IMR-90 (cell line): ENCODE measurements at regions not wholly inside any gene's neighbourhood (a gene's known extent, or its start where the extent isn't known, plus 50 kb on each side); places are given as distances from the start of the nearest gene placed in this dataset.

Experiments used
- ATAC-seq: fragments of 200-7000 bp; cut with Tn5 transposase; 2 replicates; pipeline ENCODE4 v1.9.1; 2020; ENCODE audit warnings: low read depth, mild to moderate bottlenecking, moderate library complexity
- BruUV-seq: library from RNA; stranded (reverse); fragments of 400-500 nt; replicated peaks from 2 replicates; lab custom pipeline; 2021; lab: Mats Ljungman, UMichigan
- CTCF ChIA-PET: fragments of 300-600 bp; formaldehyde crosslinking; extraction: SDS; loops from one replicate; lab custom pipeline; 2021; ENCODE audit warnings: antibody characterized with exemption; lab: Yijun Ruan, JAX
- POLR2A ChIA-PET: fragments of 300-600 bp; sonication (Branson Sonifier 250); formaldehyde crosslinking; loops from one replicate; lab custom pipeline; 2022; ENCODE audit warnings: antibody characterized with exemption; ENCODE audit not compliant: unreplicated experiment; lab: Charles Lee
- DNase-seq: peaks from one replicate; pipeline ENCODE4 v3.0.0; 2013
- H2AFZ ChIP-seq: replicated peaks from 2 replicates; pipeline ENCODE3; 2013; ENCODE audit warnings: low read length, mild to moderate bottlenecking; ENCODE audit not compliant: poor library complexity
- H2AK5ac ChIP-seq: 2 replicates; pipeline ENCODE4 v1.6.1; 2013; ENCODE audit warnings: low read depth, low read length, inconsistent platforms
- H2AK9ac ChIP-seq: replicated peaks from 2 replicates; pipeline ENCODE3; 2013; ENCODE audit warnings: mild to moderate bottlenecking, low read depth, low read length, moderate library complexity; ENCODE audit not compliant: poor library complexity
- H2BK120ac ChIP-seq: 2 replicates; pipeline ENCODE4 v1.6.1; 2013; ENCODE audit warnings: low read depth, low read length, inconsistent platforms
- H2BK15ac ChIP-seq: 3 replicates; pipeline ENCODE4 v1.6.1; 2013; ENCODE audit warnings: low read depth, low read length, inconsistent platforms
- H2BK20ac ChIP-seq: 2 replicates; pipeline ENCODE4 v1.6.1; 2013; ENCODE audit warnings: low read depth, mild to moderate bottlenecking, inconsistent platforms, low read length, moderate library complexity
- H2BK5ac ChIP-seq: 2 replicates; pipeline ENCODE4 v1.6.1; 2013; ENCODE audit warnings: mild to moderate bottlenecking, low read depth, low read length, inconsistent platforms; ENCODE audit not compliant: poor library complexity, severe bottlenecking
- H3K14ac ChIP-seq: replicated peaks from 2 replicates; pipeline ENCODE4 v1.6.1; 2013; ENCODE audit warnings: low read depth, low read length, inconsistent platforms
- H3K18ac ChIP-seq: 2 replicates; pipeline ENCODE4 v1.6.1; 2013; ENCODE audit warnings: low read depth, low read length, control low read depth
- H3K23ac ChIP-seq: 2 replicates; pipeline ENCODE4 v1.6.1; 2013; ENCODE audit warnings: low read depth, low read length, inconsistent platforms
- H3K27ac ChIP-seq: 2 replicates; pipeline ENCODE4 v1.5.1; 2013; ENCODE audit warnings: mild to moderate bottlenecking, control low read depth, low read length; ENCODE audit not compliant: insufficient read depth
- H3K27me3 ChIP-seq: 2 replicates; pipeline ENCODE4 v1.6.1; 2013; ENCODE audit warnings: low read length; ENCODE audit not compliant: control insufficient read depth, insufficient read depth
- H3K36me3 ChIP-seq: 2 replicates; pipeline ENCODE4 v1.6.1; 2013; ENCODE audit warnings: low read length, mixed read lengths; ENCODE audit not compliant: control insufficient read depth, insufficient read depth
- H3K4ac ChIP-seq: 2 replicates; pipeline ENCODE4 v1.6.1; 2013; ENCODE audit warnings: low read depth, low read length, inconsistent platforms
- H3K4me1 ChIP-seq: 2 replicates; pipeline ENCODE4 v1.6.1; 2013; ENCODE audit warnings: low read length, mixed read lengths; ENCODE audit not compliant: control insufficient read depth, insufficient read depth
- H3K4me2 ChIP-seq: 2 replicates; pipeline ENCODE4 v1.6.1; 2013; ENCODE audit warnings: low read depth, mild to moderate bottlenecking, control low read depth, low read length, moderate library complexity
- H3K4me3 ChIP-seq: 2 replicates; pipeline ENCODE4 v1.5.1; 2013; ENCODE audit warnings: low read depth, mild to moderate bottlenecking, control low read depth, low read length, moderate library complexity; ENCODE audit not compliant: insufficient read depth
- H3K56ac ChIP-seq: 2 replicates; pipeline ENCODE4 v1.6.1; 2013; ENCODE audit warnings: low read length, inconsistent platforms; ENCODE audit not compliant: insufficient read depth; ENCODE audit errors: extremely low read depth
- H3K79me1 ChIP-seq, 2 experiments: 2 replicates each; pipeline ENCODE4 v1.6.1; 2013; ENCODE audit warnings: low read length in 2 of 2, inconsistent platforms in 1 of 2, low read depth in 1 of 2
- H3K9ac ChIP-seq: 2 replicates; pipeline ENCODE4 v1.6.1; 2013; ENCODE audit warnings: low read depth, low read length, control low read depth
- H3K9me1 ChIP-seq: 2 replicates; pipeline ENCODE4 v1.6.1; 2013; ENCODE audit warnings: low read length, inconsistent platforms; ENCODE audit not compliant: insufficient read depth
- H3K9me3 ChIP-seq: 2 replicates; pipeline ENCODE4 v1.6.1; 2013; ENCODE audit warnings: low read length; ENCODE audit not compliant: control insufficient read depth, insufficient read depth
- H4K20me1 ChIP-seq: 2 replicates; pipeline ENCODE4 v1.6.1; 2013; ENCODE audit warnings: low read length, inconsistent platforms; ENCODE audit not compliant: insufficient read depth
- H4K5ac ChIP-seq: 2 replicates; pipeline ENCODE4 v1.6.1; 2013; ENCODE audit warnings: mild to moderate bottlenecking, low read depth, low read length, control low read depth
- H4K8ac ChIP-seq, 2 experiments: 2 replicates each; pipeline ENCODE4 v1.6.1; 2013; ENCODE audit warnings: low read depth in 2 of 2, low read length in 2 of 2, control low read depth in 1 of 2, inconsistent platforms in 1 of 2
- H4K91ac ChIP-seq: 2 replicates; pipeline ENCODE4 v1.6.1; 2013; ENCODE audit warnings: low read depth, low read length, inconsistent platforms; ENCODE audit not compliant: insufficient read depth
- BHLHE40 ChIP-seq: fragments of 150-350 bp; IDR thresholded peaks from 2 replicates; pipeline ENCODE4 v1.6.1; 2016; ENCODE audit warnings: mild to moderate bottlenecking, low read depth, low read length
- CEBPB ChIP-seq: IDR thresholded peaks from 2 replicates; pipeline ENCODE4 v1.6.1; 2012; ENCODE audit warnings: low read depth, low read length, improper control_type of control experiment
- CHD1 ChIP-seq: IDR thresholded peaks from 2 replicates; pipeline ENCODE4 v1.6.1; 2012; ENCODE audit warnings: low read depth, low read length, improper control_type of control experiment
- FOS ChIP-seq: fragments of 150-350 bp; IDR thresholded peaks from 2 replicates; pipeline ENCODE4 v1.6.1; 2016; ENCODE audit warnings: low read depth, low read length
- MAFK ChIP-seq: IDR thresholded peaks from 2 replicates; pipeline ENCODE4 v1.6.1; 2012; ENCODE audit warnings: low read depth, low read length, improper control_type of control experiment
- MAZ ChIP-seq: IDR thresholded peaks from 2 replicates; pipeline ENCODE4 v1.6.1; 2012; ENCODE audit warnings: low read depth, mild to moderate bottlenecking, low read length, improper control_type of control experiment, moderate library complexity, borderline replicate concordance
- MXI1 ChIP-seq: IDR thresholded peaks from 2 replicates; pipeline ENCODE4 v1.6.1; 2012; ENCODE audit warnings: low read depth, mild to moderate bottlenecking, low read length, moderate library complexity, borderline replicate concordance
- NFE2L2 ChIP-seq: fragments of 150-350 bp; IDR thresholded peaks from 2 replicates; pipeline ENCODE4 v1.6.1; 2016; ENCODE audit warnings: low read depth, mild to moderate bottlenecking, low read length
- POLR2A ChIP-seq: IDR thresholded peaks from 2 replicates; pipeline ENCODE4 v1.6.1; 2012; ENCODE audit warnings: mild to moderate bottlenecking, low read depth, low read length
- RAD21 ChIP-seq: IDR thresholded peaks from 2 replicates; pipeline ENCODE4 v1.6.1; 2012; ENCODE audit warnings: low read length, improper control_type of control experiment
- RCOR1 ChIP-seq: IDR thresholded peaks from 2 replicates; pipeline ENCODE4 v1.6.1; 2012; ENCODE audit warnings: mild to moderate bottlenecking, low read length, improper control_type of control experiment; ENCODE audit not compliant: insufficient replicate concordance
- RFX5 ChIP-seq: IDR thresholded peaks from 2 replicates; pipeline ENCODE4 v1.8.0; 2012; ENCODE audit warnings: low read depth, mild to moderate bottlenecking, low read length, moderate library complexity
- SMC3 ChIP-seq: fragments of 150-350 bp; IDR thresholded peaks from 2 replicates; pipeline ENCODE4 v1.6.1; 2016; ENCODE audit warnings: low read depth, mild to moderate bottlenecking, antibody characterized with exemption, low read length, moderate library complexity
- WGBS, 2 experiments: methylation state at CpG; one replicate each; pipeline versions ENCODE4 v1.1.5 to v1.1.7; 2013; ENCODE audit warnings: missing lambda C conversion rate in 2 of 2; ENCODE audit not compliant: insufficient read length in 1 of 2; ENCODE audit errors: extremely low coverage in 2 of 2; 5-methylcytosine and 5-hydroxymethylcytosine counted together
- dilution Hi-C: fragments of 300-500 bp; cut with HindIII; formaldehyde crosslinking; loops from one replicate; pipeline ENCODE4 v1.14.3; 2018; ENCODE audit warnings: low sequenced_read_pairs; ENCODE audit not compliant: unreplicated experiment
- in situ Hi-C: fragments of 300-500 bp; cut with MboI; formaldehyde crosslinking; loops from 3 replicates; pipeline ENCODE4 v1.14.3; 2019; ENCODE audit warnings: low sequenced_read_pairs, inconsistent platforms, mixed read lengths
- intact Hi-C: fragments of 100-400 bp; cut with micrococcal nuclease; formaldehyde crosslinking; loops from 2 replicates; pipeline ENCODE4 v1.10.0; 2022
- TF ChIP-seq, protein P1 (sequence below): fragments of 150-350 bp; IDR thresholded peaks from 2 replicates; pipeline ENCODE4 v1.6.1; 2017; ENCODE audit warnings: mild to moderate bottlenecking, antibody characterized with exemption, low read length, low read depth
- TF ChIP-seq, protein P2 (sequence below): conservative IDR thresholded peaks from 2 replicates; pipeline ENCODE4 v1.5.1; 2012; ENCODE audit warnings: mild to moderate bottlenecking, low read depth, low read length, improper control_type of control experiment
- TF ChIP-seq, protein P3 (sequence below): fragments of 150-350 bp; IDR thresholded peaks from 2 replicates; pipeline ENCODE4 v1.6.1; 2016; ENCODE audit warnings: low read depth, mild to moderate bottlenecking, low read length, moderate library complexity, borderline replicate concordance

DNA sequence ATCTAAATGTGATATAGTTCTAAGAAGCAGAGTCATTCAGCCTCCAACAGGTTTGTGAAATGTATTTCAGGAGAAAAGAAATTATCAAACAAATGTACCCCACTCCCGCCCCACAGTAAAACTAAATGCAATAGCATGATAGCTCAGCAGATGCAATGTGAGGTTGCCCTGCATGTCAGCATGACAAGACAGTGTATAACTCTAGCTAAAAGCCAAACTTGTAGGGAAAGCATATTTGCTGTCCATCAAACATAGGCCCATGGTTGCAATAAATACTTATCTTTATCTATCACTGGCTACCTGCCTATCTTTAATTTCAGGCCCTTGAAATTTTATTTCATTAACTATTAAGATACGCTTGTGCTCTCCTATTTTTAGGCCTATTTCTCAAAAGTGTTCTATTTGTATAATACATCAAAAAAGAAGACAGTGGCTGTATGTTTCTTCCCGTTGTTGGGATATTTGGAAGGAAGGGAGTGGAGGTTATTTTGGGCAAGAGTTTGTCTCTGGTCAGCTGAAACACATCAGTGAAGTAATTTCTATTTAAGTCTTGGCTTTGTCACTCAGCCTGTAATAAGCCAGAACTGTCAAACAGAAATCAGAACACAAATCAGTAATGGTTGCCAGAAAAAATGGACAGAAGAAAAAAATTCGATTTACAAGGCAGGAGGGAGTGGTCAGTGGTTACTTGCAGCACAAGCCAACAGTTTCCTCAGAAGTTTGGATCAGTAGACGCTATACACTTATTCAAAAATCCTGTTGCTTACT, 307.4 kb upstream of the ADGRL2 start:
- Histone ChIP-seq H3K9me3 (no peaks in the 10 kb centered on the region), H3K23ac (no peak overlapping the region), H3K9ac (no peak overlapping the region), H3K36me3 (no peaks in the 10 kb centered on the region), H3K4me3 (no peak overlapping the region), H2BK20ac (no peak overlapping the region), H2BK5ac (no peak overlapping the region), H3K79me1 (no peaks in the 10 kb centered on the region), H4K91ac (no peak overlapping the region), H3K18ac (no peak overlapping the region), H3K27me3 (no peaks in the 10 kb centered on the region), H4K8ac (no peak overlapping the region), H4K5ac (no peak overlapping the region), H3K4me2 (no peak overlapping the region), H2AFZ (no peak overlapping the region), H2AK9ac (no peak overlapping the region), H3K4ac (no peak overlapping the region), H3K56ac (no peak overlapping the region), H2BK120ac (no peak overlapping the region), H4K20me1 (no peaks in the 10 kb centered on the region), H2AK5ac (no peak overlapping the region), H3K27ac (no peak overlapping the region), H2BK15ac (no peak overlapping the region), H3K4me1 (no peaks in the 10 kb centered on the region), H3K9me1 (no peaks in the 10 kb centered on the region), H3K14ac (no peak overlapping the region)
- BruUV-seq = no TSS peak
- intact Hi-C loops (no loop called here), dilution Hi-C loops (no loop called here), in situ Hi-C loops (no loop called here)
- ChIA-PET CTCF (no interaction called here), POLR2A (no interaction called here)
- ATAC-seq (no peak), DNase-seq (no peak)
- no CpG with 5 or more reads among the region's 5 CpGs for WGBS, 2 experiments
- TF ChIP-seq, protein P1, sequence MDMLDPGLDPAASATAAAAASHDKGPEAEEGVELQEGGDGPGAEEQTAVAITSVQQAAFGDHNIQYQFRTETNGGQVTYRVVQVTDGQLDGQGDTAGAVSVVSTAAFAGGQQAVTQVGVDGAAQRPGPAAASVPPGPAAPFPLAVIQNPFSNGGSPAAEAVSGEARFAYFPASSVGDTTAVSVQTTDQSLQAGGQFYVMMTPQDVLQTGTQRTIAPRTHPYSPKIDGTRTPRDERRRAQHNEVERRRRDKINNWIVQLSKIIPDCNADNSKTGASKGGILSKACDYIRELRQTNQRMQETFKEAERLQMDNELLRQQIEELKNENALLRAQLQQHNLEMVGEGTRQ = no peak
- TF ChIP-seq POLR2A (no peak), RFX5 (no peak), MXI1 (no peak), NFE2L2 (no peak), SMC3 (no peak), CHD1 (no peak), MAZ (no peak), FOS (no peak), CEBPB (no peak), MAFK (no peak), RAD21 (no peak), BHLHE40 (no peak), RCOR1 (no peak)
- TF ChIP-seq, protein P2, sequence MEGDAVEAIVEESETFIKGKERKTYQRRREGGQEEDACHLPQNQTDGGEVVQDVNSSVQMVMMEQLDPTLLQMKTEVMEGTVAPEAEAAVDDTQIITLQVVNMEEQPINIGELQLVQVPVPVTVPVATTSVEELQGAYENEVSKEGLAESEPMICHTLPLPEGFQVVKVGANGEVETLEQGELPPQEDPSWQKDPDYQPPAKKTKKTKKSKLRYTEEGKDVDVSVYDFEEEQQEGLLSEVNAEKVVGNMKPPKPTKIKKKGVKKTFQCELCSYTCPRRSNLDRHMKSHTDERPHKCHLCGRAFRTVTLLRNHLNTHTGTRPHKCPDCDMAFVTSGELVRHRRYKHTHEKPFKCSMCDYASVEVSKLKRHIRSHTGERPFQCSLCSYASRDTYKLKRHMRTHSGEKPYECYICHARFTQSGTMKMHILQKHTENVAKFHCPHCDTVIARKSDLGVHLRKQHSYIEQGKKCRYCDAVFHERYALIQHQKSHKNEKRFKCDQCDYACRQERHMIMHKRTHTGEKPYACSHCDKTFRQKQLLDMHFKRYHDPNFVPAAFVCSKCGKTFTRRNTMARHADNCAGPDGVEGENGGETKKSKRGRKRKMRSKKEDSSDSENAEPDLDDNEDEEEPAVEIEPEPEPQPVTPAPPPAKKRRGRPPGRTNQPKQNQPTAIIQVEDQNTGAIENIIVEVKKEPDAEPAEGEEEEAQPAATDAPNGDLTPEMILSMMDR = no peak
- TF ChIP-seq, protein P3, sequence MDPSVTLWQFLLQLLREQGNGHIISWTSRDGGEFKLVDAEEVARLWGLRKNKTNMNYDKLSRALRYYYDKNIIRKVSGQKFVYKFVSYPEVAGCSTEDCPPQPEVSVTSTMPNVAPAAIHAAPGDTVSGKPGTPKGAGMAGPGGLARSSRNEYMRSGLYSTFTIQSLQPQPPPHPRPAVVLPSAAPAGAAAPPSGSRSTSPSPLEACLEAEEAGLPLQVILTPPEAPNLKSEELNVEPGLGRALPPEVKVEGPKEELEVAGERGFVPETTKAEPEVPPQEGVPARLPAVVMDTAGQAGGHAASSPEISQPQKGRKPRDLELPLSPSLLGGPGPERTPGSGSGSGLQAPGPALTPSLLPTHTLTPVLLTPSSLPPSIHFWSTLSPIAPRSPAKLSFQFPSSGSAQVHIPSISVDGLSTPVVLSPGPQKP = no peak
